Cerebellar nuclear complex (tissue), 1 donor: ENCODE measurements at regions not wholly inside any gene's neighbourhood (a gene's known extent, or its start where the extent isn't known, plus 50 kb on each side); places are given as distances from the start of the nearest gene placed in this dataset.
"Not testable (repeated sequence)": the region's sequence is repeated elsewhere in the genome, so short reads cannot be mapped to it uniquely, and the experiment has no call there.

Experiments
- DNase-seq, 2 experiments: peaks; one replicate each; lab custom pipeline; 2025; lab: John Stamatoyannopoulos, UW

DNA sequence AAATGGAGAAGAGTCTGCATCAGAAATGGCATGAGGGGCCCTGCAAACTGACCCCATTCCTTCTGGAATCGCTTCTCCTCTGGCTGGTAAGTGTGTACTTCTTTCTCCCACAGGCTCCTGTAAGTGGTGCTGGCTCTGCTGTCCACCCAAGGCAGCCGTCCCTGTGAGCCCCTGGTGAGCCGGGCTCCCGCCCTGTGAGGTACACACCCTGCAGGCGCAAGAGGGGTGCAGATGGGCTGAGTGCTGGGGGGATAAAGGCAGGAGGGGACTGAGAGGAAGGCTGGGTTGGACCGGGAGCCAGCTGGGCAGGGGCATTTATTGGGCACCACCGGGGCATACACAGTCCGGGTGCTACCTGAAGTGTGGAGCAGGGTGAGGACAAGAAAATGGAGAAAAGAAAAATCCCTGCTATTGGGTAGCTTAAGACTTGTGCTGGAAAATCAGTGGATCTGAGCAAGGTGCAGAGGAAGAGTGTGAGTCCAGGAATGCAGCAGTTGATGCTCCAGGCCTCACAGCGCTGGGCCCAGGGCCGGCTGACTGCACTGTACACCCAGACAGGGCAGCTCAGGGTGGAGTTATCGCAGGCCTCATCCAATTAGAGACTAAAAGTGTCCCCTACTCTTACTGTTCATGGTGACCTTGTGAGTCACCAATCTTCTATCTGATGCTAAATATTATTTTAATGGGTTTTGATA lies 455.1 kb upstream of the B3GAT1 start:
- DNase-seq, result no peak

DNA sequence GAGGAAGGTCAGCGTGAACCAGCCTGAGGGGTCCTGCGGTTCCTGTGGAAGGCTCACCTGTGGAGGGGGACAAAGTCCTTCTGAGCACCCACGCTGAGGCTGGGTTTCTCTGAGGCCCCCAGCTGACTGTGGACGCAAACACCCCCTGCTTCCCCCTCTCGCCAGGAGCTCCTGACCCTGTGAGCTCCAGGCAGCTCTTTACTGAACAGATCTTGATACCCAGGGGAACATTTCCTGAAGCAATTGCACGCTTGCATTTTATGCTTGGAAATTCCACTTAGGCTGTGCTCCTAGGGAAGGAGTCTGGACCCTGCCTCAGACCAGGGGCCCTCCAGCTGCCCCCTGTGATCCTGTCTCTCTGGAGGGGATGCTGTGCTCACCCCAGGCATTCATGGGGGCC lies 454.2 kb upstream of the B3GAT1 start:
- no peak for DNase-seq

DNA sequence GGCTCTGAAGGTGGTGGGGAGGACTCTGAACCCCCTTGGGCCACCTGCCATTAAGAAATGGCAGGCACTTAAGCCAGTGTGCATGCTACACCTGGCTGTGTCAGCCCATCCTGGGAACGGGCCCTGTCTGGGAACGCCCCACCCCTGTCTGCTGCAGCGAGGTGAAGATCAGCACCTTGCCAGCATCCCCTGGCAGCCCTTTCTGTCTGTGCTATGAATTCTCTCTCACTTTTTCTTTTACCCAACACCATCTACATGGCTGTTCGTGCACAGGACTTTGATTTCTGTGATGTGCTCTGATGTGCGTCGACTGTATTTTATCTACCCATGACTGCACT lies 452.9 kb upstream of the B3GAT1 start:
- DNase-seq, result no peak

DNA sequence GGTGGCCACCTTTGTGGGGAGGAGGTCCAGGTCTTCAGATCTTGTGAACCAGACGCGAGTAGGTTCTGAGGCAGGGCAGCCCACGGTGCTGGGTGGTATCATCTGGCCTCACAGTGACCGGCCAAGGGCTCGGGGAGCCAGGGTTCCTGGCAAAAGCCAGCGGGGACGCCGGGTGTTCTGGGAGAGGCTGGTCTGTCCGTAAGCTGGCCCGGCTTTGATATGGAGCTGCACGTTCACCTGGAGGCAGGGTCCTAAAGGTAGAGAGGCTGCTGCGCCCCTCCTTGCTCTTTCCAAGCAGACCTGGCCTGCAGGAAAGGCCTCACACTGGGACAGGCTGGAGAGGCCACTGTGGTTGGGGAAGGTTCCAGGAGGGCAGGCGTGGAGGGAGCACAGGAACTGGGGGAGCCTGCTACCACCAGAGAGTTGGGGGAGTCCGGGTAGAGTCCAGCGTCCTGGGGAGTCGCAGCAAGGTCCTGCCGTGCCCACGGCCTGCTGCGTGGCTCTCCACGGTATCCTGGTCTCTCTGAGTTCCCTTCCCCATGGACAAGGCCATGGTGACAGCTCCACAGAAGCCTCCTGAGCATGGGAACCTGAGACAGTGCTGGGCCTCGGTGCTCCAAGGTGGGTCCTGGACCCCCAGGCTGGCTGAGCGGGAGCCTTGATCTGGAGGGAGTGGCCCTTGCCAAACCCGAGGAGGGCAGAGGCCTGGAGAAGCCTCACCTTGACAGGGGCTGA lies 452.4 kb upstream of the B3GAT1 start:
- no peak for DNase-seq

DNA sequence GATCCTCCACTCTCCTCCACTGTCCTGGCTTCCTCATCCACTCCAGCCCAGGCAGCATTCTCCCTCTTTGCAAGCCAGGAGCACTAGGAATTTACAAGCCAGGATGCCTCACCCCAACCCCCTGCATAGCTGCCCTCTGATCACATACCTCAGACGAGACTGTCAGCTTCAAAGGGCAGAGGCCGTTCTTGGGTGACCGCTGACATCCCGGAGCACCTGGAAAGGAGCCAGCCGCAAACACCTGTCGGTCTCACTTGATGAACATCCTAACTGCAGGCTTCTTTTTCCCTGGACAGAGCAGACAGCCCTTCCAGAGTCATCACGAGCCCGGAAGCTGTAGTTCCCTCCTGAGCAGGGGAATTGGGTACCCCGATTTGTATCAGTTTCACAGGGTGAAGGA lies 451.3 kb upstream of the B3GAT1 start:
- no peak for DNase-seq

DNA sequence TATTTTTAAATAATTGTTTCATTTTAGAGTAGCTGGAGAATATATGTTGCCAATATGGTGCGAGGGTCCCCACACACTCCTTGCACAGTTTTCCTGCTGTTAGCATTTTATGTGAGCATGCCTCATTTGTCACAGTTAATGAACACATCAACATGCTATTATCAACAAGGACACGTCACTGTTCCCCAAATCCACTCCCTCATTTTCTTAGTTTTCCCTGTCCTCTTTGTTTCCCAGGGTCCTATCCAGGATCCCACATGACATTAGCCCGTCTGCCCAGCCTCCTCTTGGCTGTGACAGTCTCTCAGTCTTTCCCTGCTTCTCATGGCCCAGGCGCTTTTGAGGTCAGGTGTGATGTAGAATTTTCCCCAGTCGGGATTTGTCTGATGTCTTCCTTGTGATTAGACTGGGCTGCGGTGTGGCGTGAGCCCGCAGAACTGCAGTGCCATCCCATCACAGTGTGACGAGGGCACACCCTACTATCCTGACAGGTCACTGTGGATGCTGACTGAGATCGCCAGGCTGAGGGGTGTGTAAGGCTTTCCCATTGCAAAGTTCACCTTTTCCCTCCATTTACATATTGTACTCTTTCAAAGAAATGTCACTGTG lies 450.6 kb upstream of the B3GAT1 start:
- no peak for DNase-seq

DNA sequence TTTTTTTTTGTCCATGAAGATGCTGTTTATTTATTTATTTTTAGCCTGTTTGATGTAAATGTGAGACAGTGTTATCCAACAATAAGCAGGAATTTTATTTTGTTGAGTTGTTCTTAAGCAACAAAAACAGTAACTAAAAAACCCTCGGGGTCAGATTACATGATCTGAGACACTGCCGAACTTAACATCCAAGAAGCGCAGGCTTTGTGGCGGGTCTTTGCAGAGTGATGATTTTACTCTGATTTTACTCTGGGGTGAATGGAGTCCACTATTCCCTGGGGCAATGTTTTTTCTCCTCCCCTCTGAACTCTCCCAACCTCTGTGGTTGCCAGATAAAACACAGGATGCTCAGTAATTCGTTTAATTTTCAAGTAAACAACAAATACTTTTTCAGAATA lies 450.1 kb upstream of the B3GAT1 start:
- DNase-seq, result no peak

DNA sequence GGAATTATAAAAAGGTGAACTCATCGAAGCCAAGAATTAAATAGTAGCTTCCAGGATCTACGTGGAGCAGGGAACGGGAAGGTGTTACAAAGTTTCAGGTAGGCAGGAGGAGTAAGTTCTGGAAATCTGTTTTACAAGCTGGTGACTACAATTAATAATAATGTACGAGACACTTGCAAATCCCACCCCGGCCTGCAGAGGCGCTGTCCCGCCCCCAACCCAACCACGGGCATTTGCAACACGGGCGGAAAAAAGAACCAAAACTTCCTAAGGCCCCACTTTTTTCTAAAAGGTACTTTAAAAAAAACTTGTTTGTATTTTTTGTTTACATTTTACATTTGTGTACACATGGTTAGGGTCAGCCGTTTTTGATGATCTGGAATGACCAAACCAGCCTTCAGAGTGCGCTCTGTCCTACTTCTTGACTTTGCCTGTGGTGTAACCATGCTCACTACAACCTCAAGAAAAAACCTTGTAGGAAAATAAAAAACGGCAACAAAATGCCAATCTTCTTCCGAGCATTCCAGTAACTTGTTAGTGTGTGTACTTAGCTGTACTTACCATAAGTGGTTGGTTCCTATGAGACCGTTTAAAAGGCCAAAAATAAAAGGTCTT lies 449.6 kb upstream of the B3GAT1 start:
- DNase-seq, result no peak

DNA sequence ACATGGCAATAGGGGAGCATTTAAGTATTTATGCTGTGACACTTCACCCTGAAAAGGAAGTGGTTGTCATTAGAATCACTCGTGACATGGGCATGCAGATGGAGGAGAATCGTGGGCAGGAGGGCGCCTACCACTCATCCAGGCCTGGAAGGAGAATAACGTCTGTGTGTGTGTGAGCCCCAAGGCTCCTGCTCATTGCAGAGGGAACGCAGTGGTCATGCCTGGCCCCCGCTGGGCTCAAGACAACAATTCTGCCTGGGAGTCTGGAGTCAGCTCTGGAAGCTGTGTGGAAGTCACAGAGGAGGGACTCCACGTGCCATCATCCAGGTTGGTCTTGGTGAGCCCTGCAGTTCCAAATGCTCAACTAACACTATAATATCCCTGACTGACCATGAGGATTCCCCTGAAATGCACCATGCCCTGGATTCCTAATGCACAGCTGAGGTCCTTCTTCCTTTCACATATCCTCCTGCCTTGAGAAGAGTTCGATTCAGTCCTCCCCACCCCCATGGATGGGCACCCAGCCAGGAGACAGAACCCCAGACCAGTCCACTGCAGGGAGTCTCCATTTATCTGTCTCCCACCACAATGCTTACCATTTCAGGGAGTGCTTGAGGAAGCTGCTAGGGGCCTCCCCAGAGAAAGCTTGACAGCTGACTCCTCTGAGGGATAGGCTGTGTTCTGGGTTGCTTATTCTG lies 446.9 kb upstream of the B3GAT1 start:
- no peak for DNase-seq

DNA sequence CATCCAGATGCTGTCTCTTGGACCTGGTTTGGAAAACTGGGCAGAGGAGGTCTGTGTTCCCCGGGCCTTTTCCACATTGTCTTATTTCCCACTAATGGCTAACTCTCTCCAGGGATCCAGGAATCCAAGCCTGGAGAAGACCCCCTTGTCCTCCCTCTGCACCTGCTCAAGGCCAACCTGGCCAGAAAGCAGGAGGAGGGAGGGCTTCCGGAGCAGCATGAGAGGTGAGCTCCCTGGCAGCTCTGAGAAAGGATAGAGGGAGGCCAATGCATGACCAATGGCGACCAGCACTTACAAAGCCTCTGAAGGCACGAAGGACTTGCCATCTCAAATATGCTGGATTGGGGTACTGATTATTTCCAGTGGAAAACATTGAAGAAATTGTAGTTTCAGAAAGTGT lies 445.0 kb upstream of the B3GAT1 start:
- DNase-seq, result no peak

DNA sequence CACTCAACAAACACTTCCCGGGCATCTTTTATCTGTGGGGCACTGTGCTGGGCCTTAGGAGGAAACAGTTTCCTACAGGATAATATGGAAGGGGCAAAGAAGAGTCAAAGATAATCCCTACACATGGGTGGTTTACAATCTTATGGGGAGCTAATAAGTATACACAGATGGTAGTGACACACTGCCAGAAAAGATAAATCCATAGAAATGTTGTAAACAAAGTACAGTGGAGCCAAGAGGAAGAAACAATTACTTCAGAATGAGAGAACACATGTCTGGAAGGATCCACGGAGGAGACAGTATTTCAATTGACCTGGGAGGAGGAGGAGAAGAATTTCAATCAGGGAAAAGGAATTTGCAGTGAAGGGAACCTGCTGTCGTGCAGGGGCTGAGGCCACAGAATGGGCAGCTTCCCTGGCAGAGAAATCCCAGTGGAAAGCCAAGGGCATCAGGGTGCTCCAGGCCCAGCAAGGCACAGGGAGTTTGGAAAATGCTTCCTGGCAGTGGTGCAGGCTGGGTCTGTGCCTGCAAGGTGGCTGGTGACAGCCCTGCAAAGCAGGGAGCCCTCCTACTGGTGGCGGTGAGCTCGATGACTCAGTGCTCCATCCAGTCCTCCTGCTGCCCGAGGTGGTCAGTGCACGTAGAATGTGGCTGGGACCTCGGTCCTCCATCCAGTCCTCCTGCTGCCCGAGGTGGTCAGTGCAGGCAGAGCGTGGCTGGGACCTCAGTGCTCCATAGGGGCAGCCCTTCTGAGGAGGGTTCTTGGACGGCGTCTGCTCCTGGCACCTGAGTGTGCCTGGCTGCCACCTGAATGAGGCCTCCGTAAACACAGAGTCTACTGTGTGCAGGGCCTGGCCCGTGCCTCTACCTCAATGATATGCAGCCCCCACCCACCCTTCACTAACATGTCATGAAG lies 444.3 kb upstream of the B3GAT1 start:
- peak in 1 of 2 experiments; percentile 4 for DNase-seq

DNA sequence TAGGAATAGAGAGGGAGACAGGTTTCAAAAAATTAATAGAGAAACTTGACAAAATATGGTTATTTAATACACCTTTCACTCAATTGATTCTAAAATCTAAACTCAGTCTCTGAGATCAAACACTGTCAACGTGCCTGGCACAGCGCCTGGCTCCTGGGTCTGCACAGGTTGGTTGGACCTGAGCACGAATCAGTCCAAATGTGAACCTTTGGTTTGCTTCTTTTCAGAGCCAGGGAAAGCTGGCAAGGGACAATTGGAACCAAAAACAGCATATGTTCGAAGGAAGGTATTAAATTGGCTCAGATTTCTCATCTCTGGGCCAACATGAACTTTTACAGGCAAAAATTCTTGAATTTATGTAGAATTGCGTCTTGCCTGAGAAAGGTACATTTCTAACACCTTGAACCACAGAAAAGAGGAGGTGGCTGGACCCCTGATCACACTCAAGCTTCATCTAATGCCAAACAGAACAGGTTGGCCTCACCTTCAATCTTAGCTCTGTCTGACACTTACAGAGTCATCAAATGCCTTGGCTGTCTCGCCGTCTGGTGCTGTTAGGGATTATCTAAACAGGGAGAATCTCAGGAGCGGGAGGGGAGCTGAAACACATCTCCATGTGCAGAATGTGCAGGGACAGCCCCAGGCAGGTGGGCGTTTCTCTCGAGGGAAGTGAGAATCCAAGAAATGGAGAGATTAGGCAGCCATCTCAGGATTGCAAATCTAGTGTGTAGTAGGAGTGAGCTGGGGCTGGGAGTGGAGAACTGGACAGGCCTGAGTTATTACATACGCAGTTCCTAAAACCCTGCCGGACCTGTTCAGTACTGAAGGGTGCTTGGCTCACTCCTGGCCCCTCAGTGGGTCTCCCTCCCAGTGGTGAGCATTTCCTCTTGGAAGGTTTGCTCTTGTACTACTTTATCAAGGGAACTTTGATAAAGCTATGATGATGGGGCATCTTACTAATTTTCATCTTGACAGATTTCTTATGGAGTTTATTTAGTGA lies 442.2 kb upstream of the B3GAT1 start:
- peak; percentile 59 to 67 for DNase-seq

DNA sequence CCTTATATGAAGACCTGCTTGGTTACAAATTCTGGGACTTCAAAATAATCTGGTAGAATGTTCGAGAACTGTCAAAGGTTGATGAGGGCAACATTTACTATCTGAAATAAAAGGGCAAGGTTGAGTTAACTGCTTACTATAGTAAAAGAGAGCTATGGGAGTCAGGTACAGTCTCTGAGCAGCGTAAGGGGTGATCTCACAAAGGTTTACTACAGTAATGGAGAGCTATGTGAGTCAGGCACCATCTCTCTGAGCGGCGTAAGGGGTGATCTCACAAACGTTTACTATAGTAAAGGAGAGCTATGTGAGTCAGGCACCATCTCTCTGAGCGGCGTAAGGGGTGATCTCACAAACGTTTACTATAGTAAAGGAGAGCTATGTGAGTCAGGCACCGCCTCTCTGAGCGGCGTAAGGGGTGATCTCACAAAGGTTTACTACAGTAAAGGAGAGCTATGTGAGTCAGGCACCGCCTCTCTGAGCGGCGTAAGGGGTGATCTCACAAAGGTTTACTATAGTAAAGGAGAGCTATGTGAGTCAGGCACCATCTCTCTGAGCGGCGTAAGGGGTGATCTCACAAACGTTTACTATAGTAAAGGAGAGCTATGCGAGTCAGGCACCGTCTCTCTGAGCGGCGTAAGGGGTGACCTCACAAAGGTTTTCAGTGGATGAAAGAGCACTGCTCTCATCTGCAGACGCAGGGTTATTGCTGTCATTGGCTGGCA lies 439.6 kb upstream of the B3GAT1 start:
- not testable (repeated sequence) for DNase-seq

DNA sequence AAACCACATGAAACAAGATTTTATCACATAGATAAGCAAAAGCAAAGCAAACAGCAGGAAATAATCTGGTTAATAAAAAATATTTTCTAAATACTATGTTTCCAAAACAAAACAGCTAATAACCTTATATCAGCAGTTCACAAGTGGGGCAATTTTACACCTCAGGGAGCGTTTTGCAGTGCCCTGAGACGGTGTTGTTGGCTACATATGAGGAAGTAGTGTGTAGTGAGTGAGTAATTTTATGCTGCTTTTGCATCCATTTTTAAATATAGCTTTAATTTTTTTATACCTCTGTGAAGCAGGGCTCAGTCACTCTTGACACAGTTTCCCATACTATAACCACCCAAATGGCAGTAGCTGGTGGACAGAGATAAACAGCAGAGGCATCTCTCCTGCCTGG lies 438.5 kb upstream of the B3GAT1 start:
- DNase-seq, result no peak

DNA sequence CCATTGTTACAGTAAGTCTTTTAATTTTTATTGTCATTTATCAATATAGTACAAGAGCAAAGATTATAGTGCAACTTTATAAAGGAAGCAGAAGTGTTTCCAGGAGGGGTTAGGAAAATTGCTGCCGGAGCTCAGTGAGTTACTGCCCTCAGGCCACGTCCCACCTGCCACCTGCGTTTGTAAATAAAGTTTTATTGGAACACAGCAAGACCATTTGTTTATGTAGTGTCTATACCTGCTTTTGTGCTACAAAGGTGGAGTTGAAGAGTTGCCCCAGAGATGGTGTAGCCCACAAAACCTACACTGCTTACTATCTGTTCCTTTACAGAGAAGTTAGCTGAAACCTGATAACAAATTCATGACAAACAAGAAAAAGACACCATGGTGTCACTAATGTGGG lies 437.8 kb upstream of the B3GAT1 start:
- no peak for DNase-seq

DNA sequence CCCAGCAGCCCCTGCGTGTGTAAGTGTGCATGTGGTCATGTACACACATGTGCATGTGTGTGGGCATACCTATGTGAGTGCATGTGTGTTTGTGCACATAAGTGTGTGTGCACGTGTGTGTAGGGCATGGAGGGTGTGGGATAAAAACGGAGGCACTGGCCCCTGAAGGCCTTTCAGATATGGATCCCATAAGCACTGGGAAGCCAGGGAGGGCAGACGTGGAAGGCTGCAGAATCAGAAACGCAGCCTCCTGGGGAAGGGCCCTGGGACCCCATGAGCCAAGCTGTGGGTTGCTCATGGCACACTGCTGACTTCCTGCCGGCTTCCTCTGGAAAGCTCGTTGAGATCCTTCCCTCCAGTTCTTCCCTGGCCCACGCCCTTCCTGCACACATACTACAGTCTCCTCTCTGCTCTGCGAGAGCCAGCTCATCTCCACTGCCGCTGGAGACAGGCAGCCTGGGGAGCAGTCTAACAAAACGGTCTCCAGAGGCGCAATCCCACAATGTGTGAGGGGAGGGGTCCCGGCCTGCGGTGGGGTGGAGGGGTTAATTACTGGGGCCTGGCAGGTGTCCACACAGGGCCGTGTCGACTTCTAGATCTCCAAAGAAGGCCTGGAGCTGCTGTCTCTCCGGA lies 435.2 kb upstream of the B3GAT1 start:
- DNase-seq, result no peak

DNA sequence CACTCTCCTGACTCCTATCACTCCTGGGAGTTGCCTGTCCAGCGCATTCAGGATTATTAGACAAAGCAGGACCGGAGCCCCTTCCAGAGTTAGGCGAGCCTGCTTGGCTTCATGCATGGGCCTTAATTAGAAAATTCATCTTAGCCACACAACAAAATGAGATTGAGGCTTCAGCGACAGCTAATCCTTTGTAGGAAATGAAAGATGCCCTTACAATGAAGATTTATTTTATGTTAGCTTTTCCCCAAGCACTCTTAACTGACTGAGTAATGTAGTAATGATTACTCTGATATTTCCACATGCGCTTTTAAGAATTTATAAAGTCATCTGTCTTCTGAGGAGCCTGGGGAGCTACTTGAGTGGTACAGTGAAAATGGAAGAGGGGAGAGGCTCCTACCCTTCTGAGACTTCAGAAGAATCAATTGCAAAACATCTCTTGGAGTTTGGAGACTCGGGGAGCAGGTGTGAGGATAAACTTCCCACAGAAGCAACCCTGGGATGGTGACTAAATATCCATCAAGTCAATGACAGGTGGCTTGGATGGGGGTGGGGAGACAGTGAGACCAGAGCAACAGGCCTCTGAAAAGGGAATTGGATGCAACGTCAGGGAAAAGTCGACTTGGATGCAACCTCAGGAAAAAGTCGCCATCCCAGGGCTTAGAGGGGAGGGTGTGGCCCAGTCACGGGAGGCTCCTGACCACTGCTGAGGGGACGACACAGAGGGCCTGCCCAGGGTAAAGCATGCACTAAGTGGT lies 434.5 kb upstream of the B3GAT1 start:
- DNase-seq, result no peak
